A549 (cell line): ENCODE measurements at regions not wholly inside any gene's neighbourhood (a gene's known extent, or its start where the extent isn't known, plus 50 kb on each side); places are given as distances from the start of the nearest gene placed in this dataset.

Experiments
- ATAC-seq, 2 experiments: fragments of 200-7000 bp in 1 of 2; fragments of >200 bp in 1 of 2; cut with Nextera tagmentation in 1 of 2; cut with Tn5 transposase in 1 of 2; 3 replicates each; pipeline versions ENCODE4 v1.8.0 to v1.9.1; 2018 to 2020; ENCODE audit warnings: mild to moderate bottlenecking in 1 of 2, moderate library complexity in 1 of 2
- CTCF ChIA-PET: fragments of 300-600 bp; sonication (Branson Sonifier 250); formaldehyde crosslinking; extraction: SDS; loops from one replicate; lab custom pipeline; 2021; ENCODE audit warnings: antibody characterized with exemption, inconsistent platforms; lab: Yijun Ruan, JAX
- POLR2A ChIA-PET: fragments of 350-600 bp; formaldehyde crosslinking; extraction: SDS; loops from one replicate; lab custom pipeline; 2021; ENCODE audit warnings: antibody characterized with exemption, inconsistent platforms; lab: Yijun Ruan, JAX
- DNase-seq, 2 experiments: peaks; one replicate each; pipeline versions ENCODE4 v3.0.0 to v3.0.0-alpha.2; 2011 to 2016; ENCODE audit warnings: low read depth in 1 of 2, low spot score in 1 of 2
- FAIRE-seq: peaks from 2 replicates; lab custom pipeline; 2011; peaks lifted over from hg19 to GRCh38; lab: Jason Lieb, UNC
- H3K27ac ChIP-seq, 2 experiments: fragments of >200 bp; sonication (Bioruptor Twin); formaldehyde crosslinking; 3 replicates each; pipeline ENCODE4 v1.5.1; 2016 to 2017
- H3K4me1 ChIP-seq: fragments of >200 bp; sonication (Bioruptor Twin); formaldehyde crosslinking; 3 replicates; pipeline ENCODE4 v1.6.1; 2016
- H3K4me2 ChIP-seq: fragments of >200 bp; sonication (Bioruptor Twin); formaldehyde crosslinking; 3 replicates; pipeline ENCODE4 v1.6.1; 2016
- H3K4me3 ChIP-seq: fragments of >200 bp; sonication (Bioruptor Twin); formaldehyde crosslinking; 3 replicates; pipeline ENCODE4 v1.5.1; 2016
- H3K9me3 ChIP-seq: fragments of >200 bp; sonication (Bioruptor Twin); formaldehyde crosslinking; 3 replicates; pipeline ENCODE4 v1.6.1; 2016
- BCL3 ChIP-seq: fragments of >200 bp; sonication (Bioruptor Twin); formaldehyde crosslinking; IDR thresholded peaks from 3 replicates; pipeline ENCODE4 v1.6.1; 2016
- CBX8 ChIP-seq: fragments of 200-600 bp; sonication (generic); IDR thresholded peaks from 2 replicates; pipeline ENCODE4 v1.6.1; 2016
- CEBPB ChIP-seq, 2 experiments: fragments of >200 bp in 1 of 2; sonication (Bioruptor Twin) in 1 of 2; formaldehyde crosslinking in 1 of 2; IDR thresholded peaks; 2 replicates each; pipeline ENCODE4 v1.6.1; 2012 to 2016
- CHD2 ChIP-seq: fragments of 150-350 bp; IDR thresholded peaks from 2 replicates; pipeline ENCODE4 v1.6.1; 2014; ENCODE audit warnings: low read length; ENCODE audit not compliant: partially characterized antibody
- CHD4 ChIP-seq: fragments of 200-600 bp; sonication (generic); IDR thresholded peaks from 2 replicates; pipeline ENCODE4 v1.6.1; 2016; ENCODE audit warnings: antibody characterized with exemption, mild to moderate bottlenecking, borderline replicate concordance
- CTCF ChIP-seq: fragments of >200 bp; sonication (Bioruptor Twin); formaldehyde crosslinking; IDR thresholded peaks from 3 replicates; pipeline ENCODE4 v1.5.1; 2016
- EHMT2 ChIP-seq: fragments of 200-600 bp; sonication (generic); IDR thresholded peaks from 2 replicates; pipeline ENCODE4 v1.6.1; 2016; ENCODE audit warnings: antibody characterized with exemption, low read depth, mild to moderate bottlenecking, moderate library complexity
- EP300 ChIP-seq, 2 experiments: fragments of >200 bp; sonication (Bioruptor Twin); formaldehyde crosslinking; IDR thresholded peaks; 2 replicates in 1 of 2; 3 replicates in 1 of 2; pipeline ENCODE4 v1.6.1; 2016 to 2017
- FOXS1 ChIP-seq: fragments of 250-450 bp; sonication (Bioruptor Pico); IDR thresholded peaks from 2 replicates; pipeline ENCODE4 v1.5.0; 2020; ENCODE audit warnings: mild to moderate bottlenecking, moderate library complexity
- HDAC2 ChIP-seq: fragments of 200-600 bp; sonication (generic); IDR thresholded peaks from 2 replicates; pipeline ENCODE4 v1.6.1; 2016
- HES2 ChIP-seq: fragments of >200 bp; sonication (Bioruptor Twin); formaldehyde crosslinking; IDR thresholded peaks from 2 replicates; pipeline ENCODE4 v1.6.1; 2016
- HEYL ChIP-seq: fragments of 250-450 bp; sonication (Bioruptor Pico); IDR thresholded peaks from 2 replicates; pipeline ENCODE4 v1.8.0; 2021; ENCODE audit warnings: mild to moderate bottlenecking, moderate library complexity
- HMGXB4 ChIP-seq: fragments of 250-450 bp; sonication (Bioruptor Pico); IDR thresholded peaks from 2 replicates; pipeline ENCODE4 v1.5.0; 2021; ENCODE audit warnings: mild to moderate bottlenecking, moderate library complexity, borderline replicate concordance
- HOXA7 ChIP-seq: fragments of 250-450 bp; sonication (Bioruptor Pico); IDR thresholded peaks from 2 replicates; pipeline ENCODE4 v1.5.0; 2020; ENCODE audit warnings: mild to moderate bottlenecking, moderate library complexity
- HOXB13 ChIP-seq: fragments of 250-450 bp; sonication (Bioruptor Pico); IDR thresholded peaks from 2 replicates; pipeline ENCODE4 v1.5.0; 2020; ENCODE audit warnings: low read depth, mild to moderate bottlenecking, moderate library complexity
- JUN ChIP-seq, 2 experiments: fragments of >200 bp; sonication (Bioruptor Twin); formaldehyde crosslinking; IDR thresholded peaks; 2 replicates in 1 of 2; 3 replicates in 1 of 2; pipeline ENCODE4 v1.6.1; 2016 to 2017
- JUNB ChIP-seq: fragments of >200 bp; sonication (Bioruptor Twin); formaldehyde crosslinking; IDR thresholded peaks from 2 replicates; pipeline ENCODE4 v1.6.1; 2016
- MAFK ChIP-seq: fragments of 450-650 bp; IDR thresholded peaks from 2 replicates; pipeline ENCODE4 v1.6.1; 2014; ENCODE audit not compliant: partially characterized antibody
- NR3C1 ChIP-seq: fragments of >200 bp; sonication (Bioruptor Twin); formaldehyde crosslinking; IDR thresholded peaks from 3 replicates; pipeline ENCODE4 v1.6.1; 2017
- PBX3 ChIP-seq: IDR thresholded peaks from 2 replicates; pipeline ENCODE4 v1.6.1; 2012
- POLR2A ChIP-seq: IDR thresholded peaks from 2 replicates; pipeline ENCODE4 v1.6.1; 2012; ENCODE audit warnings: mild to moderate bottlenecking, low read length
- RAD21 ChIP-seq, 2 experiments: fragments of >200 bp in 1 of 2; sonication (Bioruptor Twin) in 1 of 2; formaldehyde crosslinking in 1 of 2; IDR thresholded peaks in 1 of 2; conservative IDR thresholded peaks in 1 of 2; 2 replicates in 1 of 2; 3 replicates in 1 of 2; pipeline ENCODE4 v1.6.1; 2012 to 2018; ENCODE audit warnings: inconsistent platforms in 1 of 2
- RARB ChIP-seq: fragments of 250-450 bp; sonication (Bioruptor Pico); IDR thresholded peaks from 2 replicates; pipeline ENCODE4 v1.8.0; 2021; ENCODE audit warnings: mild to moderate bottlenecking, moderate library complexity
- RCOR1 ChIP-seq: fragments of 150-350 bp; IDR thresholded peaks from 2 replicates; pipeline ENCODE4 v1.6.1; 2014; ENCODE audit warnings: antibody characterized with exemption, low read length, low read depth
- ZC3H11A ChIP-seq: fragments of 450-650 bp; IDR thresholded peaks from 2 replicates; pipeline ENCODE4 v1.6.1; 2014; ENCODE audit warnings: antibody characterized with exemption, mild to moderate bottlenecking
- ZNF302 ChIP-seq: fragments of 250-450 bp; sonication (Bioruptor Pico); IDR thresholded peaks from 2 replicates; pipeline ENCODE4 v1.9.0; 2021; ENCODE audit warnings: inconsistent platforms, mild to moderate bottlenecking, moderate library complexity
- WGBS: methylation state at CpG from one replicate; pipeline ENCODE4 v1.1.6; 2017; ENCODE audit errors: missing lambda C conversion rate; 5-methylcytosine and 5-hydroxymethylcytosine counted together

- TF ChIP-seq POLR2A (no peak), ZNF302 (CRISPR knock-in tag) (no peak)
These were observed 631.2 kb upstream of the SYNCRIP start (continued) for GRCh38 chr6:86273936-86274335.

- no peaks in the 10 kb centered on the region for H3K9me3 ChIP-seq
- CTCF ChIA-PET = no interaction called here
- DNase-seq (no peak), FAIRE-seq (no peak)
- TF ChIP-seq NR3C1 = no peak
- no peak for TF ChIP-seq EHMT2
- TF ChIP-seq RAD21 (conservative IDR thresholded peaks at IDR 0.05 in 1 of 2, IDR thresholded peaks at IDR 0.05 in 1 of 2) = no peak
- no peak for TF ChIP-seq HES2
- no peak for TF ChIP-seq CHD4
- TF ChIP-seq PBX3 = no peak
- no peak for TF ChIP-seq CBX8
- no peak for TF ChIP-seq CTCF
- no peak for TF ChIP-seq ZNF302 (CRISPR knock-in tag)
- TF ChIP-seq, all 56 proteins: peak for 0
- WGBS = 0% methylated on average over 4 of the region's 4 CpGs
- H3K4me2 ChIP-seq = no peak overlapping the region
- H3K4me3 ChIP-seq = no peak overlapping the region
- no peak for ATAC-seq
- no peaks in the 10 kb centered on the region for H3K4me1 ChIP-seq
- POLR2A ChIA-PET = no interaction called here
- no peak overlapping the region for H3K27ac ChIP-seq
These were observed 614.0 kb upstream of the SYNCRIP start for GRCh38 chr6:86256615-86257187.

GRCh38 chr6:86255973-86256372 is 613.3 kb upstream of the SYNCRIP start:
- ChIA-PET CTCF (no interaction called here), POLR2A (no interaction called here)
- Histone ChIP-seq H3K4me1 (no peaks in the 10 kb centered on the region), H3K9me3 (no peaks in the 10 kb centered on the region), H3K4me2 (no peak overlapping the region), H3K27ac (no peak overlapping the region), H3K4me3 (no peak overlapping the region)
- 5% methylated on average over 1 of the region's 1 CpG for WGBS
- FAIRE-seq = no peak
- TF ChIP-seq ZC3H11A (no peak), BCL3 (no peak)
- no peak for DNase-seq
- no peak for ATAC-seq

GRCh38 chr6:86251106-86251505 is 608.4 kb upstream of the SYNCRIP start:
- H3K27ac ChIP-seq = no peak overlapping the region
- FAIRE-seq = no peak
- ChIA-PET POLR2A (no interaction called here), CTCF (no interaction called here)
- H3K4me3 ChIP-seq = no peak overlapping the region
- no peak for DNase-seq
- no peaks in the 10 kb centered on the region for H3K9me3 ChIP-seq
- no peak for ATAC-seq
- WGBS = 0% methylated on average over 1 of the region's 1 CpG
- H3K4me2 ChIP-seq = no peak overlapping the region
- H3K4me1 ChIP-seq = no peaks in the 10 kb centered on the region
- TF ChIP-seq RAD21 (conservative IDR thresholded peaks at IDR 0.05 in 1 of 2, IDR thresholded peaks at IDR 0.05 in 1 of 2) (no peak), HEYL (CRISPR knock-in tag) (no peak), HDAC2 (no peak), BCL3 (no peak), RARB (CRISPR knock-in tag) (no peak), CHD2 (no peak), ZC3H11A (no peak), RCOR1 (no peak), HOXB13 (no peak), HMGXB4 (CRISPR knock-in tag) (no peak), JUN (IDR thresholded peaks at IDR 0.05) (no peak), EP300 (IDR thresholded peaks at IDR 0.05) (no peak), MAFK (no peak), FOXS1 (CRISPR knock-in tag) (no peak), CEBPB (IDR thresholded peaks at IDR 0.05) (no peak), JUNB (no peak), HOXA7 (CRISPR knock-in tag) (no peak), HES2 (no peak)
